Naive B cell (primary cell): ENCODE measurements at regions not wholly inside any gene's neighbourhood (a gene's known extent, or its start where the extent isn't known, plus 50 kb on each side); places are given as distances from the start of the nearest gene placed in this dataset.
"Not testable (repeated sequence)": the region's sequence is repeated elsewhere in the genome, so short reads cannot be mapped to it uniquely, and the experiment has no call there.

ENCODE experiments used
- ATAC-seq, 2 donors: fragments of 150-1000 bp; cut with Tn5 transposase; 2 replicates each; pipeline ENCODE4 v1.10.0; 2021; ENCODE audit warnings: low read depth in 2 of 2, mild to moderate bottlenecking in 2 of 2, moderate library complexity in 2 of 2
- DNase-seq: peaks from one replicate; pipeline ENCODE4 v3.0.0; 2022
- H3K27ac Mint-ChIP-seq, 6 donors: one replicate each; pipeline ENCODE4 v1.8.0; 2020 to 2022; ENCODE audit warnings: mild to moderate bottlenecking in 6 of 6, mixed read lengths in 6 of 6, moderate library complexity in 5 of 6, inconsistent platforms in 2 of 6
- H3K27me3 Mint-ChIP-seq, 3 donors: one replicate each; pipeline ENCODE4 v1.8.0; 2021 to 2022; ENCODE audit warnings: mixed read lengths in 3 of 3, mild to moderate bottlenecking in 1 of 3
- H3K36me3 Mint-ChIP-seq, 2 donors: one replicate each; pipeline ENCODE4 v1.8.0; 2020 to 2022; ENCODE audit warnings: mixed read lengths in 2 of 2, inconsistent platforms in 1 of 2, mild to moderate bottlenecking in 1 of 2
- H3K4me1 Mint-ChIP-seq, 3 donors: one replicate each; pipeline ENCODE4 v1.8.0; 2020 to 2022; ENCODE audit warnings: mixed read lengths in 3 of 3, inconsistent platforms in 1 of 3, mild to moderate bottlenecking in 1 of 3, moderate library complexity in 1 of 3
- H3K4me3 Mint-ChIP-seq, 8 donors: one replicate each; pipeline ENCODE4 v1.8.0; 2020 to 2022; ENCODE audit warnings: mild to moderate bottlenecking in 8 of 8, mixed read lengths in 8 of 8, moderate library complexity in 8 of 8, inconsistent platforms in 2 of 8
- H3K9me3 Mint-ChIP-seq, 7 donors: one replicate each; pipeline ENCODE4 v1.8.0; 2020 to 2022; ENCODE audit warnings: mixed read lengths in 7 of 7, mild to moderate bottlenecking in 5 of 7, inconsistent platforms in 2 of 7, moderate library complexity in 1 of 7

- ATAC-seq (no peak), DNase-seq (no peak)
- H3K4me1 Mint-ChIP-seq: no peaks in the 10 kb centered on the region
- no peaks in the 10 kb centered on the region for H3K9me3 Mint-ChIP-seq
- no peaks in the 10 kb centered on the region for H3K36me3 Mint-ChIP-seq
- no peaks in the 10 kb centered on the region for H3K27me3 Mint-ChIP-seq
- H3K27ac Mint-ChIP-seq: no peak overlapping the region
- H3K4me3 Mint-ChIP-seq: no peak overlapping the region
Measured at GRCh38 chr2:146433116-146433875, 1411.5 kb upstream of the ACVR2A start.

GRCh38 chr2:146429366-146429765 is 1415.5 kb upstream of the ACVR2A start:
- no peak for DNase-seq
- ATAC-seq: no peak
- H3K4me1 Mint-ChIP-seq: no peaks in the 10 kb centered on the region
- H3K27ac Mint-ChIP-seq: no peak overlapping the region
- H3K4me3 Mint-ChIP-seq: no peak overlapping the region
- peaks cover 0 to 3% (median 0%) of the 10 kb centered on the region in 7 donors for H3K9me3 Mint-ChIP-seq
- no peaks in the 10 kb centered on the region for H3K36me3 Mint-ChIP-seq
- H3K27me3 Mint-ChIP-seq: peaks cover 0 to 3% (median 0%) of the 10 kb centered on the region in 3 donors

- Mint-ChIP-seq H3K27me3 (no peaks in the 10 kb centered on the region), H3K4me1 (no peaks in the 10 kb centered on the region), H3K9me3 (peaks cover 0 to 6% (median 0%) of the 10 kb centered on the region in 7 donors), H3K27ac (no peak overlapping the region), H3K36me3 (no peaks in the 10 kb centered on the region), H3K4me3 (no peak overlapping the region)
- ATAC-seq (no peak), DNase-seq (no peak)
Measured at GRCh38 chr2:146417942-146418341, 1426.9 kb upstream of the ACVR2A start.

- DNase-seq (no peak), ATAC-seq (no peak)
- H3K4me3 Mint-ChIP-seq: no peak overlapping the region
- H3K27ac Mint-ChIP-seq: no peak overlapping the region
- H3K36me3 Mint-ChIP-seq: no peaks in the 10 kb centered on the region
- H3K4me1 Mint-ChIP-seq: no peaks in the 10 kb centered on the region
- H3K27me3 Mint-ChIP-seq: no peaks in the 10 kb centered on the region
- H3K9me3 Mint-ChIP-seq: no peaks in the 10 kb centered on the region
Measured at GRCh38 chr2:146415291-146415690, 1429.5 kb upstream of the ACVR2A start.

GRCh38 chr2:146414456-146414855 is 1430.4 kb upstream of the ACVR2A start:
- H3K9me3 Mint-ChIP-seq: no peaks in the 10 kb centered on the region
- ATAC-seq (no peak), DNase-seq (no peak)
- no peaks in the 10 kb centered on the region for H3K27me3 Mint-ChIP-seq
- no peak overlapping the region for H3K27ac Mint-ChIP-seq
- no peaks in the 10 kb centered on the region for H3K4me1 Mint-ChIP-seq
- H3K4me3 Mint-ChIP-seq: no peak overlapping the region
- no peaks in the 10 kb centered on the region for H3K36me3 Mint-ChIP-seq

GRCh38 chr2:146413086-146413610 is 1431.7 kb upstream of the ACVR2A start:
- no peak for ATAC-seq
- H3K27ac Mint-ChIP-seq: no peak overlapping the region
- H3K9me3 Mint-ChIP-seq: no peaks in the 10 kb centered on the region
- no peaks in the 10 kb centered on the region for H3K4me1 Mint-ChIP-seq
- H3K27me3 Mint-ChIP-seq: no peaks in the 10 kb centered on the region
- no peak for DNase-seq
- no peaks in the 10 kb centered on the region for H3K36me3 Mint-ChIP-seq
- no peak overlapping the region for H3K4me3 Mint-ChIP-seq

GRCh38 chr2:146412625-146413024 is 1432.2 kb upstream of the ACVR2A start:
- H3K4me1 Mint-ChIP-seq: no peaks in the 10 kb centered on the region
- no peak for DNase-seq
- H3K4me3 Mint-ChIP-seq: no peak overlapping the region
- no peaks in the 10 kb centered on the region for H3K27me3 Mint-ChIP-seq
- no peak overlapping the region for H3K27ac Mint-ChIP-seq
- H3K9me3 Mint-ChIP-seq: no peaks in the 10 kb centered on the region
- no peak for ATAC-seq
- no peaks in the 10 kb centered on the region for H3K36me3 Mint-ChIP-seq

- not testable (repeated sequence) for DNase-seq, H3K4me1 Mint-ChIP-seq, ATAC-seq, H3K9me3 Mint-ChIP-seq, H3K27ac Mint-ChIP-seq, H3K27me3 Mint-ChIP-seq, H3K36me3 Mint-ChIP-seq, H3K4me3 Mint-ChIP-seq
Measured at GRCh38 chr2:146405402-146406309, 1439.2 kb upstream of the ACVR2A start.

GRCh38 chr2:146403546-146404160 is 1441.2 kb upstream of the ACVR2A start:
- H3K9me3 Mint-ChIP-seq, H3K4me1 Mint-ChIP-seq, ATAC-seq, DNase-seq, H3K36me3 Mint-ChIP-seq, H3K4me3 Mint-ChIP-seq, H3K27me3 Mint-ChIP-seq, H3K27ac Mint-ChIP-seq: not testable (repeated sequence)

GRCh38 chr2:146392631-146393030 is 1452.2 kb upstream of the ACVR2A start:
- Mint-ChIP-seq H3K27ac (no peak overlapping the region), H3K36me3 (no peaks in the 10 kb centered on the region), H3K9me3 (peaks cover 0 to 4% (median 0%) of the 10 kb centered on the region in 7 donors), H3K4me3 (no peak overlapping the region), H3K27me3 (no peaks in the 10 kb centered on the region), H3K4me1 (no peaks in the 10 kb centered on the region)
- no peak for ATAC-seq
- DNase-seq: no peak

- Mint-ChIP-seq H3K36me3 (no peaks in the 10 kb centered on the region), H3K27ac (no peak overlapping the region), H3K4me1 (no peaks in the 10 kb centered on the region), H3K4me3 (no peak overlapping the region), H3K9me3 (peaks cover 0 to 4% (median 0%) of the 10 kb centered on the region in 7 donors), H3K27me3 (no peaks in the 10 kb centered on the region)
- ATAC-seq: no peak
- DNase-seq: no peak
Measured at GRCh38 chr2:146392186-146392585, 1452.6 kb upstream of the ACVR2A start.

- H3K27me3 Mint-ChIP-seq: no peaks in the 10 kb centered on the region
- H3K4me3 Mint-ChIP-seq: no peak overlapping the region
- peaks cover 0 to 4% (median 0%) of the 10 kb centered on the region in 7 donors for H3K9me3 Mint-ChIP-seq
- no peak for DNase-seq
- no peak for ATAC-seq
- no peaks in the 10 kb centered on the region for H3K36me3 Mint-ChIP-seq
- peaks cover 4 to 9% (median 6%) of the 10 kb centered on the region in 3 donors for H3K4me1 Mint-ChIP-seq
- no peak overlapping the region for H3K27ac Mint-ChIP-seq
Measured at GRCh38 chr2:146388757-146389156, 1456.1 kb upstream of the ACVR2A start.

GRCh38 chr2:146386096-146386495 is 1458.7 kb upstream of the ACVR2A start:
- Mint-ChIP-seq H3K4me1 (peaks cover 4 to 9% (median 6%) of the 10 kb centered on the region in 3 donors), H3K36me3 (no peaks in the 10 kb centered on the region), H3K27me3 (no peaks in the 10 kb centered on the region), H3K9me3 (peaks cover 0 to 1% (median 0%) of the 10 kb centered on the region in 7 donors), H3K4me3 (no peak overlapping the region), H3K27ac (no peak overlapping the region)
- DNase-seq (no peak), ATAC-seq (no peak)
